ENCODE measurements at regions not wholly inside any gene's neighbourhood (a gene's known extent, or its start where the extent isn't known, plus 50 kb on each side); places are given as distances from the start of the nearest gene placed in this dataset.

DNA sequence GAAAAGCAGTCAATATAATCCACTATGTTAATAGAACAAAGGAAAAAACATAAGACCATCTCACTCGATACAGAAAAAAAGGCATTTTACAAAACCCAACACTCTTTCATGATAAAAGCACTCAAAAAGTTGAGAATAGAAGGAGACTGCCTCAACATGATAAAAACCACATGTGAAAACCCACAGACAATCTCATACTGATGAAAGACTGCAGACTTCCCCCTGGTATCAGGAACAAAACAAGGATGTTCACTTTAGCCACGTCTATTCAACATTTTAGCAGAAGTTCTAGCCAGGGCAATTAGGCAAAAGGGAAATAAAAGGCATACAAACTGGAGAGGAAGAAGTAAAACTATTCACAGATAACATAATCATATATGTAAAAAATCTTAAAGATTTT lies 285.9 kb downstream of the EIPR1 start:
- no peaks in the 10 kb centered on the region; the same call in 1 of the 2 replicates for H3K9me3 ChIP-seq
- TF ChIP-seq, protein P1, sequence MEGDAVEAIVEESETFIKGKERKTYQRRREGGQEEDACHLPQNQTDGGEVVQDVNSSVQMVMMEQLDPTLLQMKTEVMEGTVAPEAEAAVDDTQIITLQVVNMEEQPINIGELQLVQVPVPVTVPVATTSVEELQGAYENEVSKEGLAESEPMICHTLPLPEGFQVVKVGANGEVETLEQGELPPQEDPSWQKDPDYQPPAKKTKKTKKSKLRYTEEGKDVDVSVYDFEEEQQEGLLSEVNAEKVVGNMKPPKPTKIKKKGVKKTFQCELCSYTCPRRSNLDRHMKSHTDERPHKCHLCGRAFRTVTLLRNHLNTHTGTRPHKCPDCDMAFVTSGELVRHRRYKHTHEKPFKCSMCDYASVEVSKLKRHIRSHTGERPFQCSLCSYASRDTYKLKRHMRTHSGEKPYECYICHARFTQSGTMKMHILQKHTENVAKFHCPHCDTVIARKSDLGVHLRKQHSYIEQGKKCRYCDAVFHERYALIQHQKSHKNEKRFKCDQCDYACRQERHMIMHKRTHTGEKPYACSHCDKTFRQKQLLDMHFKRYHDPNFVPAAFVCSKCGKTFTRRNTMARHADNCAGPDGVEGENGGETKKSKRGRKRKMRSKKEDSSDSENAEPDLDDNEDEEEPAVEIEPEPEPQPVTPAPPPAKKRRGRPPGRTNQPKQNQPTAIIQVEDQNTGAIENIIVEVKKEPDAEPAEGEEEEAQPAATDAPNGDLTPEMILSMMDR (IDR thresholded peaks at IDR 0.05; ENCODE audit: low read depth, low read length) = no peak
- no peaks in the 10 kb centered on the region; the same call in 1 of the 2 replicates for H3K36me3 ChIP-seq
- no peak for DNase-seq
- no peak overlapping the region for H3K4me3 ChIP-seq (ENCODE audit: low read depth, low read length)
- no peaks in the 10 kb centered on the region for H3K27me3 ChIP-seq
- peaks cover 8% of the 10 kb centered on the region for H3K4me1 ChIP-seq

DNA sequence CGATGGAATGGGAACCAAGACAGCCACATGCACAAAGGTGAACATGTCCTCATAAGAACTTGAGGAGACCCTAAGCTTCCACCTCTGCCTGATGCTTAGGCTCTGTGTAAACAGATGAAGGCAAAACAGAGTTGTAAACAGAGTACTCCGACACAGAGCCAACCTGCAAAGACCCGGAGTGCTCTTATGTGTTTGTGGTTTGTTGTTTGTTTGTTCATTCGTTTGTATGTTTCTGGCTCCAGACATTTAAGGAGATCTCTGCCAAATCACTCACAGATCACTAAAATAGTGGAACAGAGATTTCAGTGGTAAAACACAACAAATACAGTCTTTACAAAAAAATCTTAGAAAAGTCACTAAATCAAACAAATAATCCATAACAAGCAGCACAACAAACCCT lies 294.9 kb downstream of the EIPR1 start:
- no peaks in the 10 kb centered on the region for H3K27me3 ChIP-seq
- no peaks in the 10 kb centered on the region for H3K9me3 ChIP-seq
- no peaks in the 10 kb centered on the region for H3K4me1 ChIP-seq
- H3K4me3 ChIP-seq (ENCODE audit: low read depth, low read length) = no peak overlapping the region
- no peaks in the 10 kb centered on the region for H3K36me3 ChIP-seq
- TF ChIP-seq, protein P1 (IDR thresholded peaks at IDR 0.05; ENCODE audit: low read depth, low read length) = no peak
- DNase-seq = no peak

DNA sequence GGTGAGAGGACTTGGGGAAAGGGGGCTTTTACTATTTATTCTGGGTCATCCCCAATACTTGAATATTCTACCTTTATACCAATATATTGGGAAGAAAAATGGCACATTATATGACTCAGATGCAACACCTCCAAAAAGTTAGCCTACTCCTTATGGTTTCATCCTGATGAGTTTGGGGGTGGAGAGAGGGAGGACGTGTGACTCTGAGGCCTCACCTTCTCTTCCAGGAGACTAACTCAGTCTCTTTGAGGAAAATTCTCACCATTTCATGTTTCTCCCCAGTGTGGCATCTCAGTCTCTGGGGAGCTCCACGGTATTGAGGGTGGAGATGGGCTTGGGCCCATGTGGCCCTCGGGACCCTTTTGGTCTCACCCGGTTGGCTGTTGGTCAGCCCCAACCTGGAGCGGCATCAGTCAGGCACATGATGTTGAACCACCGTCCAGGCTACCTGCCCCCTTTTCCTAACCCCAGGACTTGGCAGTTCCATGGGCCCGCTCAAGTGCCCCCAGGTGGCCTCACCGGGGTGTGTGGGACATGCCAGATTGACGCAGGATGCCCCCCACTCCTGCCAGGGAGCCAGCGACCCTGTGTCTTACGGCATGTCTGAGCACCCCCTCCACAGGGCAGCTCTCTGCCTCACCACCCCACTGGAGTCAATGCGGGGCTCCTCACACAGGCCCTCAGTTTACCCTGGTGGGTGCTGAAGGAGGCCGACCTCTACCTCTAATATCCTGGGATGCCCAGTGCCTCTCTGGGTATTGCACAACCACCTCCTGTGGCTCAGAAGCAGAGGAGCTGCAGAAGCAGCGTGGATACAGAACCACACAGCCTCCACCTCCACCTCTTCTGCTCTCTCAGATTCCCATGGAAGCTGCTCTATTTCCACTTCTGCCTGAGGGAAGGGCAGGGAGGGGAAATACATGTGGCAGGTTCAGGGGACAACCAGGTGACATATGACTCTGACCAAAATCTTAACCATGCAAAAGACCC lies 297.4 kb downstream of the EIPR1 start:
- peaks cover 6% of the 10 kb centered on the region; the same call in 1 of the 2 replicates for H3K4me1 ChIP-seq
- H3K27me3 ChIP-seq = no peaks in the 10 kb centered on the region
- H3K9me3 ChIP-seq = no peaks in the 10 kb centered on the region
- DNase-seq = no peak
- H3K36me3 ChIP-seq = no peaks in the 10 kb centered on the region
- H3K4me3 ChIP-seq (ENCODE audit: low read depth, low read length) = no peak overlapping the region
- TF ChIP-seq, protein P1 (IDR thresholded peaks at IDR 0.05; ENCODE audit: low read depth, low read length) = no peak

DNA sequence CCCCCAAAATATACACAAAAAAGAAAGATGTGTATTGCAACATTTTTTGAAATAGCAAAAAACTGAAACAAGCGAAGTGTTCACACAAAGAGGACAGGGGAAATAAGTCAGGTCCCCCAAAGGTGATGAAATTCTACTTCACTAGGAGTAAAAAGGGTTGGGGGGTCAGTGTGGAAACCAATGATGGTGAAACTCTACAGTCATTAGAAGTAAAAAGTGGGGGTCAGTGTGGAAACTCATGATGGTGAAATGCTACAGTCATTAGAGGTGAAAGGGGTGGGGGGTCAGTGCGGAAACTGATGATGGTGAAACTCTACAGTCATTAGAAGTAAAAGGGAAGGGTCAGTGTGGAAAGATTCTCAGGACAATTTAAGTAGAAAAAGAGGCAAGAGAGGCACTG lies 298.2 kb downstream of the EIPR1 start:
- H3K36me3 ChIP-seq = no peaks in the 10 kb centered on the region
- no peaks in the 10 kb centered on the region for H3K27me3 ChIP-seq
- H3K9me3 ChIP-seq = no peaks in the 10 kb centered on the region
- peaks cover 6% of the 10 kb centered on the region; the same call in 1 of the 2 replicates for H3K4me1 ChIP-seq
- TF ChIP-seq, protein P1 (IDR thresholded peaks at IDR 0.05; ENCODE audit: low read depth, low read length) = no peak
- no peak for DNase-seq
- no peak overlapping the region for H3K4me3 ChIP-seq (ENCODE audit: low read depth, low read length)

DNA sequence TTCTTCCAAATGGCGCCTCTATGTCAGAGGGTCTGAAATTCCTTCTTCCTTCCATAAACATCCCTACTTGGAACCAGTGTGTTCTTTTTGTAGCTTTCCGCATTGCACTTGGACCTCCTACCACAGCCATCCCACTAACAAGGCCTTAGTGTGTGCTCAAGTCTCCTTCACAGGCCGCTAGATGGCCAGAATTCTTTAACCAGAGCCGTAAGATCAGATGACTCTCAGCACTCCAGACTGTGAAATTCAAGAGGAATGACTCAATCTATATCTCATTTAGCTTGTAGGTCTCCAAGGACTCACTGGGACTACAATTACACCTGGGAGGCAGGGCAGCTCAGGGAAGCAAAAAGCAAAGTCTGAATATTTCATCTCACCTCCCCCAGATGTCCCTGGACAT lies 298.9 kb downstream of the EIPR1 start:
- H3K27me3 ChIP-seq = no peaks in the 10 kb centered on the region
- H3K36me3 ChIP-seq = no peaks in the 10 kb centered on the region
- DNase-seq = no peak
- no peaks in the 10 kb centered on the region for H3K9me3 ChIP-seq
- peaks cover 6% of the 10 kb centered on the region; the same call in 1 of the 2 replicates for H3K4me1 ChIP-seq
- TF ChIP-seq, protein P1 (IDR thresholded peaks at IDR 0.05; ENCODE audit: low read depth, low read length) = no peak
- no peak overlapping the region for H3K4me3 ChIP-seq (ENCODE audit: low read depth, low read length)

All from BE2C (cell line).